SU-DHL-6 (cell line): ENCODE measurements at regions not wholly inside any gene's neighbourhood (a gene's known extent, or its start where the extent isn't known, plus 50 kb on each side); places are given as distances from the start of the nearest gene placed in this dataset.

Experiments
- EZH2phosphoT487 ChIP-seq: fragments of 200-600 bp; sonication (generic), shearing (Covaris generic); conservative IDR thresholded peaks from 2 replicates; pipeline ENCODE4 v1.6.1; 2018; ENCODE audit warnings: mild to moderate bottlenecking, antibody characterized with exemption, low read length, moderate library complexity, mixed read lengths
- TF ChIP-seq, protein P1 (sequence below): fragments of 200-600 bp; sonication (generic); IDR thresholded peaks from one replicate; pipeline ENCODE4 v1.5.1; 2017; ENCODE audit warnings: antibody characterized with exemption, mild to moderate bottlenecking, low read length, moderate library complexity; ENCODE audit not compliant: insufficient read depth, poor library complexity, severe bottlenecking

DNA sequence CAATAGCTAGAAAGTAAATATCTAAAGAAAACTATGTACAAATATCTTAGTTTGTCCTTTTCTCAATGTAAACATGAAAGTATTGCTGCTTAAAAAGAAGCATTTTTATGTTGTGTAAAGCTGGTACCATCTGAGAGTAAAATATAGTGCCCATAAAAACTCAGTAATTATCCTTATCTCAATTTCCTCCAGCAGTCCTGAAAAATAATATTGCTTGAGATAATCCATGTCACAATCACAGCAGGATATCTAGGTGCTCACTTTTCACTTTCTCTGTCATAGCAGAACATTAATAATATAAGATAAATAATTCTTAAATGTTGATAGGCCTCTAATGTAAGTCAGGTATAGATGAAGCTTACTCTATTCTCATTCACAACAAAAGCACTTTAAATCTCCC, 285.5 kb downstream of the ZBBX start:
- TF ChIP-seq, protein P1, sequence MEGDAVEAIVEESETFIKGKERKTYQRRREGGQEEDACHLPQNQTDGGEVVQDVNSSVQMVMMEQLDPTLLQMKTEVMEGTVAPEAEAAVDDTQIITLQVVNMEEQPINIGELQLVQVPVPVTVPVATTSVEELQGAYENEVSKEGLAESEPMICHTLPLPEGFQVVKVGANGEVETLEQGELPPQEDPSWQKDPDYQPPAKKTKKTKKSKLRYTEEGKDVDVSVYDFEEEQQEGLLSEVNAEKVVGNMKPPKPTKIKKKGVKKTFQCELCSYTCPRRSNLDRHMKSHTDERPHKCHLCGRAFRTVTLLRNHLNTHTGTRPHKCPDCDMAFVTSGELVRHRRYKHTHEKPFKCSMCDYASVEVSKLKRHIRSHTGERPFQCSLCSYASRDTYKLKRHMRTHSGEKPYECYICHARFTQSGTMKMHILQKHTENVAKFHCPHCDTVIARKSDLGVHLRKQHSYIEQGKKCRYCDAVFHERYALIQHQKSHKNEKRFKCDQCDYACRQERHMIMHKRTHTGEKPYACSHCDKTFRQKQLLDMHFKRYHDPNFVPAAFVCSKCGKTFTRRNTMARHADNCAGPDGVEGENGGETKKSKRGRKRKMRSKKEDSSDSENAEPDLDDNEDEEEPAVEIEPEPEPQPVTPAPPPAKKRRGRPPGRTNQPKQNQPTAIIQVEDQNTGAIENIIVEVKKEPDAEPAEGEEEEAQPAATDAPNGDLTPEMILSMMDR: no peak
- no peak for TF ChIP-seq EZH2phosphoT487
